ENCODE measurements at regions not wholly inside any gene's neighbourhood (a gene's known extent, or its start where the extent isn't known, plus 50 kb on each side); places are given as distances from the start of the nearest gene placed in this dataset.

DNA sequence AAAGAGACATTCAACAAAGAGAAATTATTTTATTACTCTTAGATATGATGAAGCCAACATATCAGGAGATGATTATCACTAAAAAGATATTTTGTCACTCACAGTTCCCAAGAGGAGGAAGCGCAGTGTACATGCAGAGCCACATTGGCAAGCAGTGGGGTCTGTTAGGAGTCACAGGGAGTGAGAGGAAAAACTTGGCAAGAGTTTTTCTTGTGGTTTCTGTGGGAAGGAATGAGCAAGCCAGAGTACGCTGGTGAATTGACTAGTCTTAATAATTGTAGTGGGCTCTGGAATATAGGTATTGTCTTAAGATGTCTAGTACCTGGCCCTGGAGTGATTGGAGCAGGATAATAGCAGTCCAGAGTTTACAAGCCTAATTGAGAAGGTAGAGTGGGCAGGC, 1095.2 kb downstream of the GRIK2 start:
- H3K9me3 ChIP-seq (replicated peaks; ENCODE audit: control insufficient read depth, insufficient read depth, low read depth, low read length): 0 out of 2 replicates have a peak, but pooled peaks cover 1% of the 10 kb centered on the region
- no peaks in the 10 kb centered on the region for H3K27me3 ChIP-seq (ENCODE audit: control insufficient read depth in 2 of 2, insufficient read depth in 2 of 2, low read length in 2 of 2)
- DNase-seq (ENCODE audit: extremely low read depth in 1 of 4, low spot score in 3 of 4) (no peak), ATAC-seq (no peak), FAIRE-seq (no peak)
- no peak overlapping the region for H3K4me3 ChIP-seq
- H2AFZ ChIP-seq (ENCODE audit: low read depth, low read length): no peak overlapping the region
- no peaks in the 10 kb centered on the region for H3K79me2 ChIP-seq (ENCODE audit: control insufficient read depth, insufficient read depth, low read length)
- in situ Hi-C loops (cut with MboI) (no loop called here), intact Hi-C loops (cut with micrococcal nuclease) (no loop called here)
- H4K20me1 ChIP-seq (replicated peaks; ENCODE audit: control insufficient read depth, insufficient read depth, low read length): no peaks in the 10 kb centered on the region
- TF ChIP-seq FOXM1 (IDR thresholded peaks at IDR 0.05; ENCODE audit: low read depth) (no peak), FOXM1 (CRISPR knock-in tag; IDR thresholded peaks at IDR 0.05; ENCODE audit: low read depth) (no peak), LCOR (CRISPR knock-in tag; IDR thresholded peaks at IDR 0.05) (no peak), NR2C2 (CRISPR knock-in tag; IDR thresholded peaks at IDR 0.05) (no peak), NR2C2 (tag; IDR thresholded peaks at IDR 0.05) (no peak), PRMT5 (CRISPR knock-in tag; IDR thresholded peaks at IDR 0.05) (no peak), ESRRB (CRISPR knock-in tag; IDR thresholded peaks at IDR 0.05; ENCODE audit: borderline replicate concordance) (no peak), RBM15 (IDR thresholded peaks at IDR 0.05; ENCODE audit: insufficient read depth, low read length) (no peak), PHF8 (IDR thresholded peaks at IDR 0.05; ENCODE audit: borderline replicate concordance, low read length) (no peak), C11orf30 (IDR thresholded peaks at IDR 0.05; ENCODE audit: low read depth) (no peak), ZNF121 (CRISPR knock-in tag; conservative IDR thresholded peaks at IDR 0.05) (no peak), CBX1 (IDR thresholded peaks at IDR 0.05; ENCODE audit: low read depth) (no peak), FOS (IDR thresholded peaks at IDR 0.05; ENCODE audit: extremely low read depth, insufficient read length) (no peak), U2AF2 (optimal IDR thresholded peaks at IDR 0.05; ENCODE audit: low read depth, low read length) (no peak), ZNF212 (CRISPR knock-in tag; IDR thresholded peaks at IDR 0.05) (no peak)
- ChIA-PET CTCF (ENCODE audit: low intra/inter-chr PET ratio) (no interaction called here), POLR2A (no interaction called here)
- no peaks in the 10 kb centered on the region for H3K4me1 ChIP-seq (replicated peaks in 1 of 2; ENCODE audit: control insufficient read depth in 2 of 2, insufficient read depth in 2 of 2, low read length in 2 of 2)
- H3K9ac ChIP-seq (ENCODE audit: insufficient read depth in 1 of 2, low read depth in 2 of 2, low read length in 2 of 2): no peak overlapping the region
- BruUV-seq (replicated peaks): no TSS peak
- no peaks in the 10 kb centered on the region for H3K9me1 ChIP-seq (ENCODE audit: control insufficient read depth, insufficient read depth, low read length)
- no peaks in the 10 kb centered on the region for H3K36me3 ChIP-seq (ENCODE audit: control insufficient read depth, insufficient read depth, low read length)
- WGBS (ENCODE audit: insufficient coverage, low coverage, missing lambda C conversion rate): 0% methylated on average over 2 of the region's 2 CpGs
- no peak overlapping the region for H3K4me2 ChIP-seq (ENCODE audit: insufficient read depth, low read length)
- H3K27ac ChIP-seq (ENCODE audit: extremely low read depth, low read depth, low read length): no peak overlapping the region
